ENCODE measurements at regions not wholly inside any gene's neighbourhood (a gene's known extent, or its start where the extent isn't known, plus 50 kb on each side); places are given as distances from the start of the nearest gene placed in this dataset.

GRCh38 chr2:120930236-120930635 is 194.6 kb downstream of the GLI2 start:
- no peak for DNase-seq (ENCODE audit: low spot score)
- in situ Hi-C loops (cut with MboI; ENCODE audit: low pct_unique_long_range_greater_than_20kb, low sequenced_read_pairs, unreplicated experiment), result no loop called here
- TF ChIP-seq CTCF (IDR thresholded peaks at IDR 0.05; ENCODE audit: extremely low read depth, insufficient read depth, missing control alignments), result no peak

GRCh38 chr2:120930864-120931263 is 195.2 kb downstream of the GLI2 start:
- no peak for DNase-seq (ENCODE audit: low spot score)
- no peak for TF ChIP-seq CTCF (IDR thresholded peaks at IDR 0.05; ENCODE audit: extremely low read depth, insufficient read depth, missing control alignments)

GRCh38 chr2:120932472-120932871 is 196.8 kb downstream of the GLI2 start:
- no peak for TF ChIP-seq CTCF (IDR thresholded peaks at IDR 0.05; ENCODE audit: extremely low read depth, insufficient read depth, missing control alignments)
- DNase-seq (ENCODE audit: low spot score), result no peak

More at GRCh38 chr2:120930864-120931263, 195.2 kb downstream of the GLI2 start:
- in situ Hi-C loops (cut with MboI; ENCODE audit: low pct_unique_long_range_greater_than_20kb, low sequenced_read_pairs, unreplicated experiment), result no loop called here

GRCh38 chr2:120932881-120933280 is 197.2 kb downstream of the GLI2 start:
- TF ChIP-seq CTCF (IDR thresholded peaks at IDR 0.05; ENCODE audit: extremely low read depth, insufficient read depth, missing control alignments), result no peak
- in situ Hi-C loops (cut with MboI; ENCODE audit: low pct_unique_long_range_greater_than_20kb, low sequenced_read_pairs, unreplicated experiment), result no loop called here
- no peak for DNase-seq (ENCODE audit: low spot score)

More at GRCh38 chr2:120932472-120932871, 196.8 kb downstream of the GLI2 start:
- in situ Hi-C loops (cut with MboI; ENCODE audit: low pct_unique_long_range_greater_than_20kb, low sequenced_read_pairs, unreplicated experiment), result no loop called here

GRCh38 chr2:120933693-120934573 is 198.3 kb downstream of the GLI2 start:
- in situ Hi-C loops (cut with MboI; ENCODE audit: low pct_unique_long_range_greater_than_20kb, low sequenced_read_pairs, unreplicated experiment), result no loop called here
- DNase-seq (ENCODE audit: low spot score), result no peak
- TF ChIP-seq CTCF (IDR thresholded peaks at IDR 0.05; ENCODE audit: extremely low read depth, insufficient read depth, missing control alignments), result no peak

- TF ChIP-seq CTCF (IDR thresholded peaks at IDR 0.05; ENCODE audit: extremely low read depth, insufficient read depth, missing control alignments), result no peak
- in situ Hi-C loops (cut with MboI; ENCODE audit: low pct_unique_long_range_greater_than_20kb, low sequenced_read_pairs, unreplicated experiment), result no loop called here
- DNase-seq (ENCODE audit: low spot score), result no peak
Measured at GRCh38 chr2:120934574-120935338, 199.1 kb downstream of the GLI2 start.
